ENCODE measurements at regions not wholly inside any gene's neighbourhood (a gene's known extent, or its start where the extent isn't known, plus 50 kb on each side); places are given as distances from the start of the nearest gene placed in this dataset.

GRCh38 chr15:69795601-69796000 lies 302.1 kb downstream of the TLE3 start:
- DNase-seq (ENCODE audit: low read depth), result no peak

DNA sequence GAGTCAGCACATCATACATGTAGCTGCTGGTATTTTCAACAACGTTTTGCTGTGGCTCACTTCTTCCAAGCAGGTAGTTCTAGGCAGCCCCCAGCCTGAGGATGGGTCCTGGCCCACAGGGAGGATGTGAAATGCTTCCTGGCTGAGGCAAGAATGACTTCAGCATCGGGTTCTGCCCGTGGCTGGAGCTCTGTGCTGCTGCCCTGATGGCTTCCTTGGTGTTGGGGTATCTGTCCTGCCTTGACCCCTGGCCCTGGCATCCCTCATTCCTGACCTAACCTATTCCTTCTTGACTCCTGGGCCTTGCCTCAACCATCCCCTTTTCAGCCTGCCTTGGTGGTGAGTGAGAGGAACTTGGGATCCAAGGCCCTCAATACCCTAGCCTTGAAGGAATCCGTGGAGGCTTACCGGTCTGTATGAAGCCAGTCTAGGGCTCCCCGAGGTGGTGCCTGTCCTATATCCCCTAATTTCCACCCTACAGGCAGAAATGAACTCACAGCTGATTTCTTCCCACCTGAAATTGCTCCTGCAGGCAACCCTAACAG lies 300.6 kb downstream of the TLE3 start:
- DNase-seq (ENCODE audit: low read depth), result no peak

DNA sequence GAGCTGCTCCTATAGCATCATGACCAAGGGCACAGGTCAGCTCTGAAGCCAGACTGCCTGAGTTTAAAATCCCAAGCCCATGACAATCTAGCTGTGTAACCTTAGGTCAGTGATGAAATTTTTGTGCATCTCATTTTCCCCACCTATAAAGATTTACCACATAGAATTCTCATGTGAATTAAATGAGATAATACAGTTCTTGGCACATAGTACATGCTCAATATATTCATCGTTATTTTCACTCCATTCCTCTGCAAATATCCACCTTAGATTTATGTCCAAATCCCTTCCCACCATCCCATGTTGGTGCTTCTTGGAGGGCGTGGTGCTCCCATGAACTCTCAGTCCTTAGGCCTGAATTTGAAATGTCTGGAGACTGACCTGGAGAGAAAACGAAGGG lies 300.1 kb downstream of the TLE3 start:
- DNase-seq (ENCODE audit: low read depth), result no peak

- DNase-seq (ENCODE audit: low read depth), result no peak
Observed at GRCh38 chr15:69798481-69799250, 299.1 kb downstream of the TLE3 start.

DNA sequence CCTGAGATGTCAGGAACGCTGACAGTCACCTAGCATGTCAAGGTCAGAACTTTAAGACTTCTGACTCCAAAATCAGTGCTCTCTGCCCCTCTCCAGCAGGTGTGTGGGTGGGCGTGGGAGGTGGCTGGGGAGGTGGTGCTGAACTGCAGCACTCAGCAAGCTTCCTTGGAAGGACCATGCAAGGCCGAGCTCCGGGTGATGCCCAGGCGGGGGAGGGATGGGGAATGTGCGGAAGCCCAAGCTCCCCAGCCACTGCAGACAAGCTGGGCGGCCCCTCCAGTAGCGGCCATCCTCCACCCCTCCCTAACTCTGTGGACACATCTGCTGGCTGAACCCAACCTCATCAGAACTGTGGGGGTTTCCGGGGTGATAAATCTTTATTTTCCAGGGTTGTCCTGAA lies 296.6 kb downstream of the TLE3 start:
- DNase-seq (ENCODE audit: low read depth), result no peak

DNA sequence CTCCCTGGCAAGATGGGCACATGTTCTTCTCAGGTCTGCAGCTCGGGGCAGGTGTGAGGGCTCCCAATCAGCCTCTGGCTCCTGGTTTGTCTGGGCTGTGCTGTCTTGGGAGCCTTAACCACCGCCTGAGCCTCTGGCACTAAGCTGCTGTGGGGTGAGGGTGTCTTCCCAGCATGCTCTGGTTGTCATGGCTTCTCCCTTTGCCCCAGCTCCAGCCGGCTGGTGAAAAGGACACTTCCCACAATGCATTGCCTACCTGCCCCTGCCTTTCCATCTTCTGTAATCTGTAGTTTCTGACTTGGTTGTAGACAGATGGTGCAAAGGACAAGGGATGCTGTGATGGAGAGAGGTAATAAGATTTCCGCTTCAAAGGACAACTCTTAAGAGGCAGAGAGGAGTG lies 295.3 kb downstream of the TLE3 start:
- no peak for DNase-seq (ENCODE audit: low read depth)

- no peak for DNase-seq (ENCODE audit: low read depth)
Observed at GRCh38 chr15:69804786-69805185, 292.9 kb downstream of the TLE3 start.

DNA sequence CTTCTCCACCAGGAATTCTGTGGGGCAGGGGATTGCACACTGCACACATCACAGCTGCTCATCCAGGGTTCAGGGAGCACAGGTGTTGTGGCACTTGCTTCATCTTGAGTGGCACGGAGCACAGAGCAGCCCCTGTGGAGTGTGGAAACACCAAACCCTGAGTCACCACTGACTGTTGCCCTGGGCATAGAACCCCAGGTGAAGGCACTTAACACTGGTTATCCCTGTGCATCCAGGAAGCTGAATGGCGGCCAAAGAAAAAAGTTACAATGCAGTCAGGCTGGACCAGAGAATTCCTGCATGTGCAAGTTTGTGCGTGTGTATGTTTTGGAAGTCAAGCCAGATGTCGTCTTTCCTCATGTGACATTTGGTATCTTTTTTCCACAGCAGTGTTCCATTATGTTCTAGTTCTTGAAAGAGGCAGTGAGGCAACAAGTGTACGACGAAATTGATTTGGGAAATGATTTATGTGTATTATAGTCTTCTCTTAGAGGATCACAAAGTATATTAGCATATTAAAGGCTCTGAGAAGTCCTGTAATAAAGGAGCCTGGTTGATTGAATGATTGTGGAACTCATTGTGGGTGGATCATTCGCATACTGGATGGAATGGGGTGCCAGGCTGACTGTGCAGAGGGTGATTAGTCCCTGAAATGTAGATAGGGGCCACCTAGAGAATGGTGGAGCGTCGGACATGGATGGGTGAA lies 292.3 kb downstream of the TLE3 start:
- no peak for DNase-seq (ENCODE audit: low read depth)

GRCh38 chr15:69806287-69806915 lies 291.3 kb downstream of the TLE3 start:
- no peak for DNase-seq (ENCODE audit: low read depth)

GRCh38 chr15:69807721-69808120 lies 290.0 kb downstream of the TLE3 start:
- no peak for DNase-seq (ENCODE audit: low read depth)

- no peak for DNase-seq (ENCODE audit: low read depth)
Observed at GRCh38 chr15:69808756-69809155, 289.0 kb downstream of the TLE3 start.

- no peak for DNase-seq (ENCODE audit: low read depth)
Observed at GRCh38 chr15:69809421-69809820, 288.3 kb downstream of the TLE3 start.

DNA sequence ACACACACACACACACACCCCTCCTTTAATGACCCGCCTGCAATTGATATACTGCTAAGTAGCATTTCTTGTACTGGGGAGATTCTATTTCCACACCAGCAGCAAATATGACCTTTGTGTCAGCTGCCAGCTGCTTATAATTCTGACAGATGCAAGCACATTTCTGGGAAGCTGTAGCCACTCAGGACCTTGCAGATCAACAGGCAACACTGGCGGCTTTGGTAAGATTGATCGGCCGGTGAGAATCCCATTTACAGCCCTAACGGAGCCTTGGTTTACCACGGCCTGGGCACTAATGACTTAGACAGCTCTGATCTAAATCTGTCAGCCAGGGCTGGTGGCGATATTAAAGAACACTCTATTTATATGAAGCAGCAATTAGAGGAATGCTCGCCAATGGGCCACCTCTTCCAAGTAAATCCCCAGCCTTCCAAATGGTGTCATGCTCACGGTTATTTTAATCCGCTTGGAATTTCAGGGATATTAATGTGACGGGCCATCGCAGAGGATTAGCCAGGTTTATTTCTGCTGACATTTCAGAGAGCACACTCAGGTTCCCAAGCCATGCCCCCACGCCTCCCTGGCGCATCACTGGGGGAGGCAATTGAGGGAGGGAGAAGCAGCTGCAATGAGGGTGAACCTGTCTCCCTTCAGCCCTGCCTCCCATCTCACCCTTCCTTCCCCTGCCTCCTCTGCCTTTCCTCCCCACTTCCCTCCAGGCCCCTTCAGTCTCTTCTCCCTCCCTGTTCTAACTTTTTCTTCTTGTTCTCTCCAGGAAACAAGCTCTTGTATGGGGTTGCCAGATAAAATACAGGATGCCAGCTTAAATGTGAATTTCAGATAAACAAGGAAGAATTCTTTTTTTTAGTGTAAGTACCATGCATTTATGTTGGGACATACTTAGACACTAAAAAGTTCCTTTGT lies 287.0 kb downstream of the TLE3 start:
- DNase-seq (ENCODE audit: low read depth), result no peak

GRCh38 chr15:69812861-69813261 lies 284.9 kb downstream of the TLE3 start:
- no peak for DNase-seq (ENCODE audit: low read depth)

GRCh38 chr15:69813881-69814280 lies 283.8 kb downstream of the TLE3 start:
- no peak for DNase-seq (ENCODE audit: low read depth)

- no peak for DNase-seq (ENCODE audit: low read depth)
Observed at GRCh38 chr15:69814932-69815331, 282.8 kb downstream of the TLE3 start.

DNA sequence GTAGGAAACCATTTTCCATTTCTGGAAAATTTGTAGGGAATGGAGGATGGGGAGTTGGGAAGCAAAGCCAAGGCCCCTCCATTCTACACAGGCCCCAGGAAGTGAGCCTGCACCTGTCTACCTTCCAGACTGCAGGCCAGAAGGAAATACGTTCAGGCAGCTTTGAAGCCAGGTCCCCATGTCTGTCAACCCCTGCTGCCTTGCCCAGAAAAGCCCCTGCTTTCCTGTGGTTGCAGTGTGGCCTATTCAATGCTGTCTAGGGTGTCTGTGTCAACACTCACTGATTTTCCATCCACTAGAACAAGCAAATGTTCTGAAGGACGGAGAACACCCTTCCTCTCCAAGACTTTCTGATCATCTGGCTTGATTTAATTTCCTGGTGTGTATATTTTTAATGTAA lies 281.9 kb downstream of the TLE3 start:
- no peak for DNase-seq (ENCODE audit: low read depth)

GRCh38 chr15:69816522-69816921 lies 281.2 kb downstream of the TLE3 start:
- DNase-seq (ENCODE audit: low read depth), result no peak

- no peak for DNase-seq (ENCODE audit: low read depth)
Observed at GRCh38 chr15:69818529-69818928, 279.2 kb downstream of the TLE3 start.

- no peak for DNase-seq (ENCODE audit: low read depth)
Observed at GRCh38 chr15:69819371-69819770, 278.3 kb downstream of the TLE3 start.

- DNase-seq (ENCODE audit: low read depth), result no peak
Observed at GRCh38 chr15:69820819-69821218, 276.9 kb downstream of the TLE3 start.
